ENCODE measurements at regions not wholly inside any gene's neighbourhood (a gene's known extent, or its start where the extent isn't known, plus 50 kb on each side); places are given as distances from the start of the nearest gene placed in this dataset.

GRCh38 chr5:82375488-82376244 lies 97.5 kb upstream of the RPS23 start:
- no peaks in the 10 kb centered on the region for H3K27me3 ChIP-seq (ENCODE audit: control insufficient read depth in 2 of 2, insufficient read depth in 2 of 2, low read length in 2 of 2)
- H3K9ac ChIP-seq (ENCODE audit: low read depth in 1 of 2, low read length in 2 of 2) = no peak overlapping the region
- H3K27ac ChIP-seq (ENCODE audit: low read depth in 2 of 2, low read length in 2 of 2) = no peak overlapping the region
- no peak overlapping the region for H3K4me3 ChIP-seq (ENCODE audit: low read length in 2 of 2)
- H3K36me3 ChIP-seq (ENCODE audit: control insufficient read depth in 2 of 2, insufficient read depth in 2 of 2, low read length in 2 of 2) = no peaks in the 10 kb centered on the region
- H3K4me1 ChIP-seq (ENCODE audit: control insufficient read depth in 2 of 2, insufficient read depth in 2 of 2, low read length in 2 of 2) = no peaks in the 10 kb centered on the region
- H3K9me3 ChIP-seq (ENCODE audit: control insufficient read depth in 2 of 2, low read length in 2 of 2) = no peaks in the 10 kb centered on the region

GRCh38 chr5:82374637-82375036 lies 96.5 kb upstream of the RPS23 start:
- Histone ChIP-seq H3K27ac (ENCODE audit: low read depth in 2 of 2, low read length in 2 of 2) (no peak overlapping the region), H3K4me3 (ENCODE audit: low read length in 2 of 2) (no peak overlapping the region), H3K4me1 (ENCODE audit: control insufficient read depth in 2 of 2, insufficient read depth in 2 of 2, low read length in 2 of 2) (no peaks in the 10 kb centered on the region), H3K36me3 (ENCODE audit: control insufficient read depth in 2 of 2, insufficient read depth in 2 of 2, low read length in 2 of 2) (no peaks in the 10 kb centered on the region), H3K9ac (ENCODE audit: low read depth in 1 of 2, low read length in 2 of 2) (no peak overlapping the region), H3K27me3 (ENCODE audit: control insufficient read depth in 2 of 2, insufficient read depth in 2 of 2, low read length in 2 of 2) (no peaks in the 10 kb centered on the region), H3K9me3 (ENCODE audit: control insufficient read depth in 2 of 2, low read length in 2 of 2) (no peaks in the 10 kb centered on the region)

GRCh38 chr5:82367930-82368329 lies 89.8 kb upstream of the RPS23 start:
- Histone ChIP-seq H3K4me3 (ENCODE audit: low read length in 2 of 2) (no peak overlapping the region), H3K9me3 (ENCODE audit: control insufficient read depth in 2 of 2, low read length in 2 of 2) (no peaks in the 10 kb centered on the region), H3K9ac (ENCODE audit: low read depth in 1 of 2, low read length in 2 of 2) (no peak overlapping the region), H3K27me3 (ENCODE audit: control insufficient read depth in 2 of 2, insufficient read depth in 2 of 2, low read length in 2 of 2) (no peaks in the 10 kb centered on the region), H3K36me3 (ENCODE audit: control insufficient read depth in 2 of 2, insufficient read depth in 2 of 2, low read length in 2 of 2) (no peaks in the 10 kb centered on the region), H3K27ac (ENCODE audit: low read depth in 2 of 2, low read length in 2 of 2) (no peak overlapping the region), H3K4me1 (ENCODE audit: control insufficient read depth in 2 of 2, insufficient read depth in 2 of 2, low read length in 2 of 2) (no peaks in the 10 kb centered on the region)

- Histone ChIP-seq H3K27ac (ENCODE audit: low read depth in 2 of 2, low read length in 2 of 2) (no peak overlapping the region), H3K9me3 (ENCODE audit: control insufficient read depth in 2 of 2, low read length in 2 of 2) (no peaks in the 10 kb centered on the region), H3K9ac (ENCODE audit: low read depth in 1 of 2, low read length in 2 of 2) (no peak overlapping the region), H3K36me3 (ENCODE audit: control insufficient read depth in 2 of 2, insufficient read depth in 2 of 2, low read length in 2 of 2) (no peaks in the 10 kb centered on the region), H3K27me3 (ENCODE audit: control insufficient read depth in 2 of 2, insufficient read depth in 2 of 2, low read length in 2 of 2) (no peaks in the 10 kb centered on the region), H3K4me3 (ENCODE audit: low read length in 2 of 2) (no peak overlapping the region), H3K4me1 (ENCODE audit: control insufficient read depth in 2 of 2, insufficient read depth in 2 of 2, low read length in 2 of 2) (no peaks in the 10 kb centered on the region)
Observed at GRCh38 chr5:82365744-82366228, 87.6 kb upstream of the RPS23 start.

DNA sequence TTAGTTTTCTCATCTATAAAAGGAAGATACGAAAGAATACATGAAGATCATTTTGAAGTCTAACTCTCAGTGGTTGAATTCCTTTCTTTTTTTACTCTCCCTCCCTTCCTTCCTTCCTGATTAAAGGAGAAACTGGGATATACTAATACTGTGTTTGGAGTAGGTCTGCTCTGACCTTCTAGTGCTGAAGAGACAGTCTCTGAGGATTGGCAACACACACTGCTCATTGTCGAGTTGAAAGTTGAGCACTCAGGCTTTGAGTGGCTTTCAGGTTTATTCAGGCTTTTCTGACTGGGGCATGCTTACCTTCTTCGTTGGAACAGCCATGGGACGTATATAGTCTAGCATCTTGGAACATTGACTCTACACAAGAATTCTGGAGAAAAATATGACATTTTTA lies 86.9 kb upstream of the RPS23 start:
- H3K4me1 ChIP-seq (ENCODE audit: control insufficient read depth in 2 of 2, insufficient read depth in 2 of 2, low read length in 2 of 2) = no peaks in the 10 kb centered on the region
- no peaks in the 10 kb centered on the region for H3K27me3 ChIP-seq (ENCODE audit: control insufficient read depth in 2 of 2, insufficient read depth in 2 of 2, low read length in 2 of 2)
- H3K27ac ChIP-seq (ENCODE audit: low read depth in 2 of 2, low read length in 2 of 2) = no peak overlapping the region
- no peaks in the 10 kb centered on the region for H3K36me3 ChIP-seq (ENCODE audit: control insufficient read depth in 2 of 2, insufficient read depth in 2 of 2, low read length in 2 of 2)
- H3K9me3 ChIP-seq (ENCODE audit: control insufficient read depth in 2 of 2, low read length in 2 of 2) = no peaks in the 10 kb centered on the region
- no peak overlapping the region for H3K9ac ChIP-seq (ENCODE audit: low read depth in 1 of 2, low read length in 2 of 2)
- H3K4me3 ChIP-seq (ENCODE audit: low read length in 2 of 2) = no peak overlapping the region

- Histone ChIP-seq H3K9me3 (ENCODE audit: control insufficient read depth in 2 of 2, low read length in 2 of 2) (no peaks in the 10 kb centered on the region), H3K27ac (ENCODE audit: low read depth in 2 of 2, low read length in 2 of 2) (no peak overlapping the region), H3K9ac (ENCODE audit: low read depth in 1 of 2, low read length in 2 of 2) (no peak overlapping the region), H3K27me3 (ENCODE audit: control insufficient read depth in 2 of 2, insufficient read depth in 2 of 2, low read length in 2 of 2) (no peaks in the 10 kb centered on the region), H3K4me1 (ENCODE audit: control insufficient read depth in 2 of 2, insufficient read depth in 2 of 2, low read length in 2 of 2) (no peaks in the 10 kb centered on the region), H3K4me3 (ENCODE audit: low read length in 2 of 2) (no peak overlapping the region), H3K36me3 (ENCODE audit: control insufficient read depth in 2 of 2, insufficient read depth in 2 of 2, low read length in 2 of 2) (no peaks in the 10 kb centered on the region)
Observed at GRCh38 chr5:82364497-82364896, 86.3 kb upstream of the RPS23 start.

DNA sequence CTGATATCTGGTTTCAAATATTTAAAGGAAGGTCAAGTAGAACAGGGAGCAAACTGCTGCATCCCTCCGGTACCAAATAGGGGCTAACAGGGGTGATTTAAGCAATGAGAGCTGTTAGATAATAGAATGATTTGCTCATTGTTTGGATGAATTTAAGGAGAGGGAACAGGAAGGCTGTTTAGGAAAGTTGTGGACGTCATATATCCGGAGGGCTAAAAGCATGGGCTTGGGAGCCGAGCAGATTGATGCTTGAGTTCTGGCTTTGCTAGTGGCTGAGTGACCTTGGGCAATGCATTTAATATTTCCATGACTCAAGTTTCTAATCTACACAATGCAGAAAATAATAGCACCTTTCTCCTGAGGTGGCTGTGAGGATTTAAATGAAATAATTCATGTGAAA lies 85.4 kb upstream of the RPS23 start:
- no peaks in the 10 kb centered on the region for H3K4me1 ChIP-seq (ENCODE audit: control insufficient read depth in 2 of 2, insufficient read depth in 2 of 2, low read length in 2 of 2)
- no peaks in the 10 kb centered on the region for H3K9me3 ChIP-seq (ENCODE audit: control insufficient read depth in 2 of 2, low read length in 2 of 2)
- no peaks in the 10 kb centered on the region for H3K36me3 ChIP-seq (ENCODE audit: control insufficient read depth in 2 of 2, insufficient read depth in 2 of 2, low read length in 2 of 2)
- H3K27ac ChIP-seq (ENCODE audit: low read depth in 2 of 2, low read length in 2 of 2) = no peak overlapping the region
- H3K4me3 ChIP-seq (ENCODE audit: low read length in 2 of 2) = no peak overlapping the region
- no peak overlapping the region for H3K9ac ChIP-seq (ENCODE audit: low read depth in 1 of 2, low read length in 2 of 2)
- H3K27me3 ChIP-seq (ENCODE audit: control insufficient read depth in 2 of 2, insufficient read depth in 2 of 2, low read length in 2 of 2) = no peaks in the 10 kb centered on the region

- Histone ChIP-seq H3K4me3 (ENCODE audit: low read length in 2 of 2) (no peak overlapping the region), H3K9me3 (ENCODE audit: control insufficient read depth in 2 of 2, low read length in 2 of 2) (no peaks in the 10 kb centered on the region), H3K36me3 (ENCODE audit: control insufficient read depth in 2 of 2, insufficient read depth in 2 of 2, low read length in 2 of 2) (no peaks in the 10 kb centered on the region), H3K4me1 (ENCODE audit: control insufficient read depth in 2 of 2, insufficient read depth in 2 of 2, low read length in 2 of 2) (peaks cover under 1 to 1% of the 10 kb centered on the region in 2 donors), H3K9ac (ENCODE audit: low read depth in 1 of 2, low read length in 2 of 2) (no peak overlapping the region), H3K27me3 (ENCODE audit: control insufficient read depth in 2 of 2, insufficient read depth in 2 of 2, low read length in 2 of 2) (no peaks in the 10 kb centered on the region), H3K27ac (ENCODE audit: low read depth in 2 of 2, low read length in 2 of 2) (no peak overlapping the region)
Observed at GRCh38 chr5:82362636-82363035, 84.5 kb upstream of the RPS23 start.

GRCh38 chr5:82360022-82360421 lies 81.9 kb upstream of the RPS23 start:
- no peak overlapping the region for H3K27ac ChIP-seq (ENCODE audit: low read depth in 2 of 2, low read length in 2 of 2)
- no peak overlapping the region for H3K9ac ChIP-seq (ENCODE audit: low read depth in 1 of 2, low read length in 2 of 2)
- no peaks in the 10 kb centered on the region for H3K27me3 ChIP-seq (ENCODE audit: control insufficient read depth in 2 of 2, insufficient read depth in 2 of 2, low read length in 2 of 2)
- H3K4me1 ChIP-seq (ENCODE audit: control insufficient read depth in 2 of 2, insufficient read depth in 2 of 2, low read length in 2 of 2) = peaks cover 3 to 8% of the 10 kb centered on the region in 2 donors
- no peaks in the 10 kb centered on the region for H3K9me3 ChIP-seq (ENCODE audit: control insufficient read depth in 2 of 2, low read length in 2 of 2)
- H3K36me3 ChIP-seq (ENCODE audit: control insufficient read depth in 2 of 2, insufficient read depth in 2 of 2, low read length in 2 of 2) = no peaks in the 10 kb centered on the region
- no peak overlapping the region for H3K4me3 ChIP-seq (ENCODE audit: low read length in 2 of 2)

- H3K9me3 ChIP-seq (ENCODE audit: control insufficient read depth in 2 of 2, low read length in 2 of 2) = no peaks in the 10 kb centered on the region
Observed at GRCh38 chr5:82359272-82359671, 81.1 kb upstream of the RPS23 start.

More at GRCh38 chr5:82359272-82359671, 81.1 kb upstream of the RPS23 start:
- Histone ChIP-seq H3K4me3 (ENCODE audit: low read length in 2 of 2) (no peak overlapping the region), H3K36me3 (ENCODE audit: control insufficient read depth in 2 of 2, insufficient read depth in 2 of 2, low read length in 2 of 2) (no peaks in the 10 kb centered on the region), H3K4me1 (ENCODE audit: control insufficient read depth in 2 of 2, insufficient read depth in 2 of 2, low read length in 2 of 2) (peaks cover 3 to 8% of the 10 kb centered on the region in 2 donors), H3K9ac (ENCODE audit: low read depth in 1 of 2, low read length in 2 of 2) (no peak overlapping the region), H3K27me3 (ENCODE audit: control insufficient read depth in 2 of 2, insufficient read depth in 2 of 2, low read length in 2 of 2) (no peaks in the 10 kb centered on the region), H3K27ac (ENCODE audit: low read depth in 2 of 2, low read length in 2 of 2) (no peak overlapping the region)
